SK-MEL-5 (cell line): ENCODE measurements at regions not wholly inside any gene's neighbourhood (a gene's known extent, or its start where the extent isn't known, plus 50 kb on each side); places are given as distances from the start of the nearest gene placed in this dataset.
"Not testable (repeated sequence)": the region's sequence is repeated elsewhere in the genome, so short reads cannot be mapped to it uniquely, and the experiment has no call there.

Experiments
- DNase-seq: peaks from one replicate; pipeline ENCODE4 v3.0.0-alpha.2; 2016; ENCODE audit warnings: low read depth, low spot score
- in situ Hi-C: cut with HindIII; loops from 2 replicates; pipeline ENCODE4 v1.10.0; 2016; ENCODE audit warnings: low sequenced_read_pairs, high pct_unique_total_duplicates, low pct_unique_long_range_greater_than_20kb

- in situ Hi-C loops = no loop called here
Observed at GRCh38 chr5:124121198-124121597, 609.2 kb downstream of the CSNK1G3 start.

DNA sequence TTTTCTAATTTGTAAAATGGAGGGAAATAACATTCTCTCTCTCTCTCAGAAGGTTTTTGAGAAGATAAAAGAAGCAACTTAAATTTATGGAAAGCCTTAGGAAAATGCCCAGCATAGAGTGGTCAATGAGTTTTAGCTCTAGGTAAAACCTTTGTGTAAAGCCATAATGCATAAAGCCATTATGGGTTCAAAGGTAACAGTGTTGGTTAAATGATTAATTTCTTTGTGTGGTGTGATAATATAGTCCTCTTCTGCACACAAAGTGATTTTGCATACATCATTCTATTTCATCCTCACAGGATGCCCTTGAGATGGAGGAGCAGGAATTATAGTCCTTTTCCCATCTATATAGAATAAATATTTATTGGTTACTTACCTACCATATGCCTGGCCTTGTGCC is 602.9 kb downstream of the CSNK1G3 start:
- in situ Hi-C loops = no loop called here
- DNase-seq = no peak

More at GRCh38 chr5:124121198-124121597, 609.2 kb downstream of the CSNK1G3 start:
- DNase-seq = no peak

- in situ Hi-C loops = no loop called here
- no peak for DNase-seq
Observed at GRCh38 chr5:124111886-124112285, 599.9 kb downstream of the CSNK1G3 start.

DNA sequence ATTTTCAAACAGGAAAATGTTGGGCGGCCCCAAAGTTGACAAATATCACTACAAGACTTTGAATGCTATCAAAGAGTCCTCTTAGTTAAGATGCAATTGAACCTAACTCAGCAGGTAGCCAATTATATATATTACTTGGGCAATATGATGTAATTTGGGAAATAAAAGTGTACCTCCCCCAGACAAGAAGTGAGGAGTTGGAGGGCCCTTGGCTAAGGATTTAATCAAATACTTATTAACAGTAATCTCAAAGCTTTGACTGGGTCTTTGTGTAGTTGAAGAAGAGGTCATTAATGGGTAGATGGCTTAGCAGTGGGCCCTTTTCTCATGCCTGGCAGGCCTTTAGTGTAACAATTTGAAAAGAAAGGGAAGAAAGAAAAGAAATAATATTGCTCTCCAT is 599.0 kb downstream of the CSNK1G3 start:
- no peak for DNase-seq
- in situ Hi-C loops = no loop called here

- in situ Hi-C loops = no loop called here
- DNase-seq = no peak
Observed at GRCh38 chr5:124105326-124105725, 593.3 kb downstream of the CSNK1G3 start.

- in situ Hi-C loops = no loop called here
- no peak for DNase-seq
Observed at GRCh38 chr5:124104821-124105220, 592.8 kb downstream of the CSNK1G3 start.

GRCh38 chr5:124104344-124104743 is 592.4 kb downstream of the CSNK1G3 start:
- in situ Hi-C loops = no loop called here
- no peak for DNase-seq

DNA sequence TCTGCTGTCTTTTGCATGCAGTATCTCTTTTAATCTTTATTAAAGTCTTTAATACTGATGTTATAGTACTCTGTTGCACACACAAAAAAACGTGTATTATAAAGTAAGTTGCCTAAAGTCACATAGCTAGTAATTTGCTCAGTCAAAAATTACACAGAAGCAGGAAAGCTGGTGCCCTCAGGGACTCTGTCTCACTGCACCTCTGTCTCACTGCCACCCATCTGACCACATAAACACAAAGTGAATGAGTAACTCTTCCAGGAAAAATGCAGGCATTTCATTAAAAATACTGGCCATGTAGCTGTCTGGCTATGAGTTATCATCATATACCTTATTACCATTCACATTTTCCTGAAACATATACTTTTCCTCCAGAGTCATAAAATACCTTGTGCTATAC is 591.7 kb downstream of the CSNK1G3 start:
- in situ Hi-C loops = no loop called here
- DNase-seq = no peak

DNA sequence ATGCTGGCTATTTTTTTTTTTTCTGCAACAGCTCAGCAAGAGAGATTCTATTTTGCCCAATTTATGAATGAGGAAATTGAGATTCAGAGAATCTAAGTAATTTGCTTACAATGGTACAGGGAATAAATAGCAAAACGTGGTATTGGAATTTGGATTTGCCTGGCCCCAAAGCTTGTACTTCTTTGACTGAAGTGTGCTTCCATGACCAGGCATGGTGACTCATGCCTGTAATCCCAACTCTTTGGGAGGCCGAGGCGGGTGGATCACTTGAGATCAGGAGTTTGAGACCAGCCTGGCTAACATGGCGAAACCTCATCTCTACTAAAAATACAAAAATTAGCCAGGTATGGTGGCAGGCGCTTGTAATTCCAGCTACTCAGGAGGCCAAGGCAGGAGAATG is 591.1 kb downstream of the CSNK1G3 start:
- in situ Hi-C loops, DNase-seq: not testable (repeated sequence)

- no peak for DNase-seq
- in situ Hi-C loops = no loop called here
Observed at GRCh38 chr5:124102486-124102885, 590.5 kb downstream of the CSNK1G3 start.

- no peak for DNase-seq
- in situ Hi-C loops = no loop called here
Observed at GRCh38 chr5:124093658-124094057, 581.7 kb downstream of the CSNK1G3 start.

DNA sequence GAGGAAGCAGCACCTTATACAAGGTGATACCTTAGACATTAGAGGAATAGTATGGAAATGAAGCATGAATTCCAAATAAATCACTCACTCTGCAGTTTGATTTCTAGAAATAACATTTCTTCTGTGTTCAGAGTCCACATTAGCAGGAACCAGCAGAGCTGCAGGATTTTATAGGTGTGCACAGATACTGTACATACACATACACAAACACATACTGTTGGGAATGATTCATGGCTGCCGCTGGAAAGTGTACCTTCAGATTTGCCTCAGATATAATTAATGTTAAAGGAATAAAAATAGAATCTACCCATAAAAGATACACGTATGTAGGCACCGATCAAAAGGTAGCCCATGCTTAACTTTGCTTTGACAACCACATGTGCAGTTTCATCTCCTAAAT is 578.1 kb downstream of the CSNK1G3 start:
- in situ Hi-C loops = no loop called here

DNA sequence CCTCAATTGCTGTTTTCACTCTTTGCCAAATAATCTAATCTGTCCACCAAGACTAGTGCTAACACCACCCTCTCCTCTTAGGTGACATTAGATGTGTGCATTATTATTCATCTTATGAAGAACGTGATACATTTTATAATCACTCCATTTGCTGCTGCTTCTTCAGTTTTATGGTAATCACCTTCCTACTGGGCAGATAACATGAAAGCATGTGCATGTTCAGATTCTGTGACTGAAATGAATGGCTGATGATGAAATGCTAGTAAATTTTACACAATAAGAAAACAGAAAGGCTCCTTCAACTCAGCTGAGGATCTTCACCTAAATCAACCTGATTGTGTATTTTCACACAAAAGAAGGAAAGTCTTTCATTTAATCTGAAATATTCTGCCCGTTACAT is 577.6 kb downstream of the CSNK1G3 start:
- in situ Hi-C loops = no loop called here
- DNase-seq = no peak

More for the DNA sequence above, 578.1 kb downstream of the CSNK1G3 start:
- no peak for DNase-seq

DNA sequence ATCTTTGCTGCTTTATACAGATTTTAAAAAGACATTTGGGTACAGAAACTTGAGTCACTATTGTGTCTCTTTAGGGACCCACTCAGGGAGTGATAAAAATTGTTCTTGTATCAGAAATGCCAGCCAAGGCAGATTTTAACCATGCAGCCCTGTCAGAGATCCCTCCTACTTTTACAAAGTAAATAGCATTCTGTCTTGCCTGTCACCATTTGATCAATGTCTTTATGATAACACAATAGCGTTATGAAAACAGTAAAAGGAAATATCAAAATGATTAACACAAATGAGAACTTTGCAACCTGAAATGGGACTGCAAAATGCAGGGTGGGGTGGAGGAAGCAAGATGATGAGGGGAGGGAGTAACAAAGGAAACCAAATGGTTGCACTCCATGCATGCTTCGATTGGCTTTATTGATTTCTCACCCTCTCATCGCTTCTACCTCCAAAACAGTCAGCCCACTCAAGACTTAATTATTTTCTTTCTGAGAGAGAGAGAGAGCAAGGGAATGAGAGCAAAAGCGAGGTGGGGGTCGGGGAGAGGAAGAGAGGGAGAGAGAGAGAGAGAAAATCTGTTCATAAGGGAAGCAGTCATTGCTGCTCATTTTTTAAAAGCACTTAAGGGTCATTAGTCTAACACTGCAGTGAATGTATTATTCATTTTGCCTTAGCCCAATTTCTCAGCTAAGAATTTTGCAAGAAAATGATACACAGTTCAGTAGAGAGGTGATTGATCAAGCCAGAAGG is 576.5 kb downstream of the CSNK1G3 start:
- in situ Hi-C loops = no loop called here
- no peak for DNase-seq

- in situ Hi-C loops = no loop called here
- DNase-seq = no peak
Observed at GRCh38 chr5:124087752-124088151, 575.8 kb downstream of the CSNK1G3 start.

- in situ Hi-C loops = no loop called here
- DNase-seq = no peak
Observed at GRCh38 chr5:124080256-124080655, 568.3 kb downstream of the CSNK1G3 start.

- in situ Hi-C loops = no loop called here
- DNase-seq = no peak
Observed at GRCh38 chr5:124079062-124079461, 567.1 kb downstream of the CSNK1G3 start.

GRCh38 chr5:124074500-124074899 is 562.5 kb downstream of the CSNK1G3 start:
- DNase-seq = no peak
- in situ Hi-C loops = no loop called here

- in situ Hi-C loops = no loop called here
Observed at GRCh38 chr5:124072570-124072969, 560.6 kb downstream of the CSNK1G3 start.

DNA sequence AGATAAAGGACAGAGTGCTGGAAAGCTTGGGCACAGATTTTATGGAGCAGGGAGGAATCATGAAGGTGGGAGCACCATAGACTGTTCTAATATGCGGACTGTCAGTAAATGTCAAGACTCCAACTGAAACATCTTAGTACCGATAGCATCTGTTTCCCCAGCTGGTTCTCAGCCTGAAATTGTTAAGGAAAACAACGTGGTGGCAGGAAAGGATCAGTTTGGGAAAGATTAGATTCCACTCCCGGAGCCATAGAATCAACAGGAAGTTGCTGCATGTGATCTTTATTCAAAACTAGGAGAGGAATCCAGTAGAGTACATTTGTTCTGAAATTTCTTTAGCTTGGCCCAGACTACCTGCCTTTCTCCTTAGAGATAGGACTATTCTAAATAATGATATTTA is 559.1 kb downstream of the CSNK1G3 start:
- no peak for DNase-seq
- in situ Hi-C loops = no loop called here

More at GRCh38 chr5:124072570-124072969, 560.6 kb downstream of the CSNK1G3 start:
- DNase-seq = no peak
